Hematopoietic multipotent progenitor cell (in vitro differentiated cells): ENCODE measurements at regions not wholly inside any gene's neighbourhood (a gene's known extent, or its start where the extent isn't known, plus 50 kb on each side); places are given as distances from the start of the nearest gene placed in this dataset.

Source experiments
- DNase-seq, 3 donors: peaks; one replicate each; pipeline ENCODE4 v3.0.0-alpha.2; 2011 to 2015; ENCODE audit warnings: low read depth in 2 of 3, low spot score in 2 of 3

- no peak for DNase-seq
These were observed 565.8 kb upstream of the LRRC4C start for GRCh38 chr11:42025121-42025803.

DNA sequence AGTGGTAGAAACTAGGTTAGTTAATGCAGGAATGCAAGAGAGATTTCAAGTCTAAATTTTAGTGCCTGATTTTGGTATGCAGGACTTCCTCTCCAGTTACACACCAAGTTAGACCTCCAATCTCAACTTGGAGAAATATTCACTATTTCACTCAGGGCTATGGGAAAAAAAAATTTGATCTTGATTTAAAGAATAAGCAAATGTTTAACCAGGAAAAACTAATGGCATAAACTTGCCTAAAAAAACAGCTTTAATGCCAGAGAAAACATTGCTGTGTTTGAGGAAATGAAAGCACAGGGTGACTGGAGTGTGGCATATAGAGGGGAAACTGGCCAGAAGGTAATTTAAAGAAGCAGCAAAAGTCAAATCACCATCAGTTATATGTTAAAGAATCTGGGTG, 575.4 kb upstream of the LRRC4C start:
- DNase-seq = no peak

- no peak for DNase-seq
These were observed 576.7 kb upstream of the LRRC4C start for GRCh38 chr11:42036201-42036600.

DNA sequence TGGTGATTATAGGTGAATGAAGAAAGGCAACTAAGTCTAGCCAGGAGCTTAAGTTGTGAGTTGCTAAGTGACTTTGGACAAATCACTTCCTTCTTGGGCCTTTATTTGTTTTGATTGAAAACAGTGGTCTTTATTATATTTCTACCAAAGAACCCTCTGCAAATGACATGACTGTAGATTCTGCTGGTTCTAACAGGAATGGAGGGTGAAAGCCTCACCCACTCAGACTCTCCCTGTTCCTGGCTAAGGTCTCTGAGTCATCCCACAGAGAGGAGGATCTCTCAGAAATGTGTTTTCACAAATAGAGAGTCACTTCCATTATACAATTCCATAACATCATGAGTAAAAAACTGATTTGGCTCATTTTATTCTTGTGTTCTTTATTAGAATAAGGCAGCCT, 583.9 kb upstream of the LRRC4C start:
- DNase-seq = no peak

DNA sequence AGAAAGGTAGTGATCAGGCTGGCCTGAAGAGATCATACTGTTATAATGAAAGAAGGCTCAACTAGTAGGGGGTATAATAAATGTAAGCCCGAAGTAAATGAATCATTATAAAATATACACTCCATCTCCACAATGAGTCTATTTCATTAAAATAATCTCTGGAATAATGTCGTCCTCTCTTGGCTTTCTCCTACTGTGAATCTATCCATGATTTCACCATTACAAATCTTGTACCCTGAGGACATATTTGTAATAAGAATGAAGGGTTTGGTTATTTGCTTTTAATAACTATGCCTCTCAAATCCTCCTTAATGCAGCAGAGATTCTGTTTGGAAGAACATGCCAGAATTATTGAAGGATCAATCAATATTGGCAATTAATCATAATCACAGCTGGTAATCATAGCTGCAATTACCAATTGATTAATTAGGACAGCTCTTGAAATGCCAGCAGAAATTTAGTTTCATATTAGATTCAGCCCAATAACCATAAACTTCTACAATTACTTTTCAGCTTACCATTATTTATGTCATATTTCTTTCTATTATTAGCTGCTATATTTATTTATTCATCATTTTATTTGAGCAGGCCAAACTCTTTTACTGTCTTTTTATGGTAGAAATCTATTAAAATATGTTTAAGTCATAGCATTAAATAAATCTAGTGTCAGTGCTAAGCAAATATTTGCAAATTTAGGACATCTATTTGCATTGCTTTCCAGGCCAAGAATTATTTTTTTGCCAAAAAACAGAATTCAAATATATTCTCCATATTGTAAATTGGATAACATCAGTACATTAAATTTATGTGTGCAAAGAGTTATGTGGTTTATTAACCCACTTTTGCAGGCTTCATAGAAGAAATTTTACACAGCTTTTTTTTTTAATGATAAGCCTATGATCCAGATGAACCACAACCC, 588.4 kb upstream of the LRRC4C start:
- DNase-seq = no peak

DNA sequence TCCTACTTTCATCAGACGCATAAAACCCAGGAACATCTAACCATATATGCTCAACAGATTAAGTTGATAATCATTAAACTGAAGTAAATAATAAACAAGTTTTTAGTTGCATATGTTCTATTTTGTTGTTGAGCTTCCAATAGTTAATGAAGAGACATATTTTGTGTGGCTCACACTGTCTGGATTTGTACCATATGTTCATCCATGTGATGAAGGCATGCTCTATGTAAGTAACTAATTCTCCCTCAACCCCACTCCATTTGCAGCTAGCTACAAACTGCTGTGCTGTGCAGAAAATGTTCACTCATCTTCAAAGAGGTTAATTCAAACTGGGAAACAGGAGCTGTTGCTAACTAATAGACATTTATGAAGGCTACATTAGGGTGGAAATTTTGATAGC, 589.7 kb upstream of the LRRC4C start:
- DNase-seq = no peak

DNA sequence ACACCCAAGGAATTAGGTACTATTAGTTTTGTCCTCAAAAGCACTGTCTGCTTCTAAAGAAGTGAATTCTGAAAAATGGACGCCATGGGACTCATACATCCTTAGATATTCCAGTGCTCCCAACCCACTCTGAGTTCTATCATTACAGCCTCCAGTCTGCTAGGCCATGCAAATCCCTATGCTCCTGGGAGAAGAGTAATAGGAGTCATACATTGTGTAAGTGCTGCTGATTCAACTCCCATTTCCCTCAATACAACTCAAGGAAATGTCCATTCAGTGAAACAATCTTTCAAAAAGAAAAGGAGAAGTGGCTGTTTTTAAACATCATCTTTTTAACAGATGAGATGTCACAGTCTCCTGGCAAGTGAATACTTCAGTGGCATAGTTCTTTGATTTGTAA, 590.2 kb upstream of the LRRC4C start:
- DNase-seq = no peak

DNA sequence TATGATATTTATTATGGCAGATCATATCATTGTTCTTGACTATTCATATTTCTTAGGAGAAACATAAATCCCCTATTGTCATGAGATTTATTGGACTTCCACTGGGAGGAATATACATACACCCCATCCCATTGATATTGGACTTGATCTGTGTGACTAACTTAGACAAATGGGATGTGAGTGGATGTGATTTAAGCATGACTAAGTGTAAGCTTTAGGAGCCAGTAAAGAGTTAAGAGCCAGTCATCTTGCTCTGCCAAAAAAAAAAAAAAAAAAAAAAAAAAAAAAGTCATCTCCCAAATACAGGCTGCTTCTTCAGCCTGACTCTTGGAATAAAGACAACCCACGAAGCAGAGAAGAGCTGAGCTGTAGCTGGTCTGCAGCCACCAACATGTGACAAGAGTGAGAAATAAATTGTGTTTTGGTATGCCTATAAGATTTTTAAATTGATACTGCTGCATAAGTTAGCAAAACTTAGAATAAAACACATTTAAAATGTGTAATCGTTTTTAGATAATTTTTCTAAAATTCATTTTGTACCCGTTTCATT, 595.0 kb upstream of the LRRC4C start:
- DNase-seq = no peak

DNA sequence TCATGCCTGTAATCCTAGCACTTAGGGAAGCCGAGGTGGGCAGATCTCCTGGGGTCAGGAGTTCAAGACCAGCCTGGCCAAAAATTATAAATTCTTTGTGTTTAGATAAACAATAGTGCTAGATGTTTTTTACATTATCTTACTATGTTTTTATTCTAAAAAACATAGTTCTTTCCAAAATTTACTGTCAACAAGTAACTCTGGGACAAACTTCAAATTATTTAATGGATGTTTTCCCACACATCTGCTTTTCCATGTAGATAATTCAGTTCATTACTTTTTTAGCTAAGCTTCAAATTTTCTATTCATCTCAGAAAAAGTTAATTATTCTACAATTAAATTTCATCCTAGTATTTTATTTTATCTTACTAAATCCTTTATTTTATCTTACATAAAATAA, 596.2 kb upstream of the LRRC4C start:
- no peak for DNase-seq

- no peak for DNase-seq
These were observed 599.3 kb upstream of the LRRC4C start for GRCh38 chr11:42058794-42059193.

- no peak for DNase-seq
These were observed 605.7 kb upstream of the LRRC4C start for GRCh38 chr11:42065199-42065598.

DNA sequence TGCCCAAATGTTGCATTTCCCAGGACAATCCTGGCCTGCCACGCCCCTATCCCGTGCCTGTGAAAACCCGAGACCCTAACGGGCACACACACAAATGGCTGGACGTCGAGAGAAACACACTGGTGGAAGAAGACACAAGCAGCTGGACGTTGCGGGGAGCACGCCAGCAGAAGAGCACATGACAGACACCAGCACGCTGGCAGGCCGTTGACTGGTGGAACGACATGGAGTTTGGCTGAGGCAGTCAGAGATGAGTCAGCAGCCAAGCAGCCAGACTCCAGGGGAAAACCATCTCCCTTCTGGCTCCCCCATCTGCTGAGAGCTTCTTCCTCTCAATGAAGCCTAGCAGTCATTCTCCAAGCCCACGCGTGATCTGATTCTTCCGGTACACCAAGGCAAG, 606.7 kb upstream of the LRRC4C start:
- no peak for DNase-seq

GRCh38 chr11:42074306-42074705, 614.9 kb upstream of the LRRC4C start:
- DNase-seq = no peak

GRCh38 chr11:42075180-42075579, 615.7 kb upstream of the LRRC4C start:
- no peak for DNase-seq

GRCh38 chr11:42077794-42078193, 618.3 kb upstream of the LRRC4C start:
- DNase-seq = no peak

DNA sequence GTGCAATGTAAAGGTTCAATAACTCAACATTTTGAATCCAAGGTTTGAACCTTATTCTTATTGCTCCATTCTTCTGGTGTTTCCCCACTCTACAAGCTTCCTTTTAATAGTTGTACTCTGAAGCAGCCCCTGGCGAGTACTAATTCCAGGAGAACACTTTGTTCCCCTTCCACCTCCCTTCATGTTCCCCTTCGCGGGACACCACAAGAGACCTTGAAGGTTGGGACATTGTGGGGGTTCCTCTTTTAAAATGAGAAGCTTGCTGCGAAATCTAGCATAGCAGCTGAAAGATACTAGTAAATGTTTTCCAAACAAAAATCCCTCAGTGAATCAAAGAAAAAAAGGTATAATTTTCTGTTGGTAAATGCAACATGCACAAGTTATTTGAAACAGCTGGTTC, 626.3 kb upstream of the LRRC4C start:
- DNase-seq = no peak

DNA sequence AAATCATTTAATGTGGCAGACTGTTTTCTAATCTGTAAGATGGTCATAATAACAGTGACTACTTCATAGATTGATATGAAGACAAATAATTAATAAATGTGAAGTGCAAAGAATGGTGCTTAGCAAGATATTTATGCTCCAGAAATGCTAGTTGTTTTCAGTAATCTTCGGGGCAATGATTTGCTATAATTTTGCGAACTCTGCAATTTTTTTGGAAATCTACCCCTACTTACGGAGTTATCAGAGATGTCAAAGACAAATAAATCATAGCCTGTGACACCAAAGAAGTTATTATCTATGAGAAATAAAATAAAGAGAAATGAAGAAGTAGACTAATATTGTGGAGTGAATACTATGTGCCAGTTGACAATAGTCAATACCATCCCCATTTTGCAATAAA, 634.1 kb upstream of the LRRC4C start:
- no peak for DNase-seq

DNA sequence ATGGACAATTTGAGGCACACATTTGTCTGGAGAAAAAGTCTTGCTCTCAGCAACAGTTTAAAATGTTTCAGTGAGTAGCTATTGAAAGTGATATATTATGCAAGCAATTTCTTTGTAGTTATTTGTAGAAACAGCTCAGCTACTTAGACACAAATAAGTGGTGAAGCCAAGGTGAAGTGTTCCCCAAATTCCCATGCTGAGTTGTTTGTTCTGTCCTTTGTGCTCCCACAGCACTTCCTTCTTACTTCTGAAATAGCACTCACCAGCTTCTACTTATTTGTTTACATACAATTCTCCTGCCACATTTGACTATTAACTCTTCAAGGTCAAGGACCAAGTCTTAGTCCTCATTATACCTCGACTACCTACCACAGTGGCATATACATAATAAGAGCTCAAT, 638.6 kb upstream of the LRRC4C start:
- DNase-seq = no peak

- DNase-seq = no peak
These were observed 653.4 kb upstream of the LRRC4C start for GRCh38 chr11:42112866-42113265.

DNA sequence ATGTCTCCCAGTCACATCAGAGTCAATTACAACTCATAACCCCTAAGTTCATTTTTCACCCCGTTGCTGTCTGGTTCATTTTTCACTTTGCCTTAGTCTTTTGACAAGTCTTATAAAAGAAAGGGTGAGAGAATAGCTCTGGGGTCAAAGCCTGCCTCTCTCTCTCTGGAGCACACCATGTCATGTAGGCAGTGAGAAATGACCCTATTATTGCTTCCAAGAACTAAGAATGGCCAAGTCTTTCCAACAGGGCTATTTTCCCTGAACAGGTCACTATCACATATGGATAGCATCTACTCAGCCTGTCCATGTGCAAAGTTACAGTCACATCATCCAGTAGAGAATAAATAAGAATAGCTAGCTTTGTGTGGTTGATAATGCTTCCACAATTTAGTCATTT, 655.5 kb upstream of the LRRC4C start:
- DNase-seq = no peak

- no peak for DNase-seq
These were observed 679.0 kb upstream of the LRRC4C start for GRCh38 chr11:42138454-42138853.

DNA sequence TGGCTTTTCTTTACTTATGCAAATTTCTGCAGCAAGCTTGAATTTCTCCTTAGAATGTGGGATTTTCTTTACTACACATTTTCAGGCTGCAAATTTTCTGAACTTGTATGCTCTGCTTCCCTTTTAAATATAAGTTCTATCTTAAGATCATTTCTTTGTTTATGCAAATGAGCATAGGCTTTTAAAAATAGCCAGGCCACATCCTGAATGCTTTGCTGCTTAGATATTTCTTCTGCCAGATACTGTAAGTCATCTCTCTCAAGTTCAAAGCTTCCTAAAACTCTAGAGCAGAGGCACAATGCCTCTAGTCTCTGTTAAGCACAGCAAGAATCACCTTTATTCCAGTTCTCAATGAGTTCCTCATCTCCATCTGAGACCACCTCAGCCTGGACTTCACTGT, 685.9 kb upstream of the LRRC4C start:
- DNase-seq = no peak
